ENCODE measurements at regions not wholly inside any gene's neighbourhood (a gene's known extent, or its start where the extent isn't known, plus 50 kb on each side); places are given as distances from the start of the nearest gene placed in this dataset.

- no peak for TF ChIP-seq EP300 (IDR thresholded peaks at IDR 0.05)
- no peak for TF ChIP-seq CTCF (IDR thresholded peaks at IDR 0.05)
- TF ChIP-seq POLR2AphosphoS5 (IDR thresholded peaks at IDR 0.05) = no peak
- TF ChIP-seq POLR2A (IDR thresholded peaks at IDR 0.05) = no peak
Observed at GRCh38 chr2:146246002-146246735, 1598.7 kb upstream of the ACVR2A start.

Measured in suprapubic skin (tissue), 4 donors.